H1 (cell line): ENCODE measurements at regions not wholly inside any gene's neighbourhood (a gene's known extent, or its start where the extent isn't known, plus 50 kb on each side); places are given as distances from the start of the nearest gene placed in this dataset.
"Not testable (repeated sequence)": the region's sequence is repeated elsewhere in the genome, so short reads cannot be mapped to it uniquely, and the experiment has no call there.

Experiments used
- CTCF ChIA-PET: fragments of 300-600 bp; sonication (Branson Sonifier 250); formaldehyde crosslinking; loops from one replicate; lab custom pipeline; 2021; ENCODE audit not compliant: partially characterized antibody; lab: Charles Lee
- POLR2A ChIA-PET: fragments of 300-600 bp; sonication (Branson Sonifier 250); formaldehyde crosslinking; loops from one replicate; lab custom pipeline; 2021; ENCODE audit warnings: inconsistent platforms; ENCODE audit not compliant: partially characterized antibody; lab: Charles Lee
- DNase-seq, 2 experiments: peaks; one replicate each; pipeline versions ENCODE4 v3.0.0 to v3.0.0-alpha.2; 2010 to 2022; ENCODE audit warnings: low spot score in 2 of 2, low read depth in 1 of 2, mixed read lengths in 1 of 2
- FAIRE-seq: peaks from 2 replicates; lab custom pipeline; 2011; peaks lifted over from hg19 to GRCh38; lab: Jason Lieb, UNC
- H2AFZ ChIP-seq: 2 replicates; pipeline ENCODE4 v1.8.1; 2012; ENCODE audit warnings: low read length, inconsistent platforms
- H2AK5ac ChIP-seq: 2 replicates; pipeline ENCODE4 v1.6.1; 2013; ENCODE audit warnings: low read depth, low read length
- H2BK120ac ChIP-seq: replicated peaks from 2 replicates; pipeline ENCODE3; 2013; ENCODE audit warnings: low read depth, low read length, inconsistent platforms
- H2BK12ac ChIP-seq: 2 replicates; pipeline ENCODE4 v1.6.1; 2013; ENCODE audit warnings: low read depth, low read length
- H2BK15ac ChIP-seq: 2 replicates; pipeline ENCODE4 v1.6.1; 2013; ENCODE audit warnings: low read length
- H2BK20ac ChIP-seq: 2 replicates; pipeline ENCODE4 v1.6.1; 2013; ENCODE audit warnings: low read length
- H2BK5ac ChIP-seq: 2 replicates; pipeline ENCODE4 v1.6.1; 2013; ENCODE audit warnings: low read depth, low read length
- H3K14ac ChIP-seq: 2 replicates; pipeline ENCODE4 v1.6.1; 2013; ENCODE audit warnings: inconsistent platforms; ENCODE audit not compliant: insufficient read length
- H3K18ac ChIP-seq: 2 replicates; pipeline ENCODE4 v1.6.1; 2013; ENCODE audit warnings: low read length; ENCODE audit errors: extremely low read depth
- H3K23ac ChIP-seq: 2 replicates; pipeline ENCODE4 v1.6.1; 2013; ENCODE audit warnings: inconsistent platforms; ENCODE audit not compliant: insufficient read length
- H3K23me2 ChIP-seq: 2 replicates; pipeline ENCODE4 v1.6.1; 2013; ENCODE audit warnings: low read depth, low read length
- H3K27ac ChIP-seq: 2 replicates; pipeline ENCODE4 v1.6.1; 2011; ENCODE audit warnings: low read depth, low read length, inconsistent platforms
- H3K27me3 ChIP-seq, 4 experiments: replicated peaks in 1 of 4; 1 replicate in 1 of 4; 2 replicates in 3 of 4; pipeline versions ENCODE4 v1.6.1 to v1.8.1; 2011 to 2013; ENCODE audit warnings: low read length in 3 of 4, mild to moderate bottlenecking in 3 of 4, inconsistent platforms in 2 of 4, mixed read lengths in 2 of 4, moderate library complexity in 1 of 4; ENCODE audit not compliant: control insufficient read depth in 3 of 4, insufficient read depth in 3 of 4; ENCODE audit errors: extremely low read depth in 1 of 4
- H3K36me3 ChIP-seq, 4 experiments: 2 replicates each; pipeline versions ENCODE4 v1.6.1 to v1.8.1; 2011 to 2013; ENCODE audit warnings: mild to moderate bottlenecking in 4 of 4, low read length in 3 of 4, moderate library complexity in 2 of 4, control low read depth in 1 of 4, inconsistent platforms in 1 of 4; ENCODE audit not compliant: insufficient read depth in 4 of 4, control insufficient read depth in 2 of 4
- H3K4ac ChIP-seq: replicated peaks from 2 replicates; pipeline ENCODE3; 2013; ENCODE audit warnings: low read length, low read depth, mixed read lengths, inconsistent platforms; ENCODE audit not compliant: insufficient read length
- H3K4me1 ChIP-seq, 4 experiments: replicated peaks in 1 of 4; 1 replicate in 1 of 4; 2 replicates in 3 of 4; pipeline versions ENCODE4 v1.6.1 to v1.8.1; 2011 to 2013; ENCODE audit warnings: low read length in 3 of 4, inconsistent platforms in 2 of 4, mixed read lengths in 1 of 4; ENCODE audit not compliant: insufficient read depth in 4 of 4, control insufficient read depth in 3 of 4
- H3K4me2 ChIP-seq, 2 experiments: 2 replicates each; pipeline versions ENCODE4 v1.6.1 to v1.8.1; 2011 to 2013; ENCODE audit warnings: low read depth in 2 of 2, low read length in 2 of 2, control low read depth in 1 of 2, inconsistent platforms in 1 of 2, mild to moderate bottlenecking in 1 of 2; ENCODE audit not compliant: insufficient read depth in 1 of 2
- H3K4me3 ChIP-seq, 4 experiments: fragments of 200-600, 300-600 bp in 1 of 4; sonication (generic), shearing (Covaris generic), sonication (Bioruptor Twin) in 1 of 4; 2 replicates each; pipeline versions ENCODE4 v1.5.1 to v1.8.1; 2011 to 2016; ENCODE audit warnings: low read length in 4 of 4, low read depth in 3 of 4, control low read depth in 2 of 4, inconsistent platforms in 2 of 4, mild to moderate bottlenecking in 2 of 4, mixed read lengths in 1 of 4, moderate library complexity in 1 of 4; ENCODE audit not compliant: insufficient read depth in 2 of 4; ENCODE audit errors: extremely low read depth in 1 of 4
- H3K56ac ChIP-seq: replicated peaks from 2 replicates; pipeline ENCODE3; 2013; ENCODE audit warnings: low read depth, mild to moderate bottlenecking, mixed read lengths, low read length, inconsistent platforms; ENCODE audit not compliant: insufficient read length
- H3K79me1 ChIP-seq: 2 replicates; pipeline ENCODE4 v1.6.1; 2013; ENCODE audit warnings: low read depth, low read length, control low read depth
- H3K79me2 ChIP-seq, 2 experiments: 2 replicates each; pipeline versions ENCODE4 v1.6.1 to v1.8.1; 2012 to 2013; ENCODE audit warnings: low read length in 2 of 2, mild to moderate bottlenecking in 2 of 2, inconsistent platforms in 1 of 2; ENCODE audit not compliant: insufficient read depth in 2 of 2, control insufficient read depth in 1 of 2
- H3K9ac ChIP-seq, 4 experiments: replicated peaks in 1 of 4; 1 replicate in 1 of 4; 2 replicates in 3 of 4; pipeline versions ENCODE4 v1.6.1 to v1.8.1; 2011 to 2013; ENCODE audit warnings: low read depth in 3 of 4, low read length in 3 of 4, control low read depth in 2 of 4, mild to moderate bottlenecking in 2 of 4, moderate library complexity in 2 of 4, inconsistent platforms in 1 of 4; ENCODE audit errors: extremely low read depth in 1 of 4
- H3K9me3 ChIP-seq, 2 experiments: 2 replicates each; pipeline versions ENCODE4 v1.6.1 to v1.8.1; 2012 to 2013; ENCODE audit warnings: mild to moderate bottlenecking in 2 of 2, moderate library complexity in 2 of 2, control low read depth in 1 of 2, inconsistent platforms in 1 of 2, low read depth in 1 of 2, low read length in 1 of 2, mixed read lengths in 1 of 2; ENCODE audit not compliant: insufficient read depth in 2 of 2
- H4K20me1 ChIP-seq, 2 experiments: replicated peaks in 1 of 2; 2 replicates each; pipeline versions ENCODE3 to v1.8.1; 2011 to 2013; ENCODE audit warnings: inconsistent platforms in 2 of 2, low read length in 2 of 2, mild to moderate bottlenecking in 1 of 2; ENCODE audit not compliant: insufficient read depth in 2 of 2, control insufficient read depth in 1 of 2
- H4K5ac ChIP-seq: 2 replicates; pipeline ENCODE4 v1.6.1; 2013; ENCODE audit warnings: low read length, low read depth, mixed read lengths, inconsistent platforms; ENCODE audit not compliant: insufficient read length
- H4K8ac ChIP-seq: 2 replicates; pipeline ENCODE4 v1.8.0; 2013; ENCODE audit warnings: mild to moderate bottlenecking, moderate library complexity, low read length, inconsistent platforms; ENCODE audit not compliant: insufficient read depth; ENCODE audit errors: extremely low read depth
- H4K91ac ChIP-seq: replicated peaks from 2 replicates; pipeline ENCODE3; 2013; ENCODE audit warnings: low read length, mixed read lengths, inconsistent platforms; ENCODE audit not compliant: insufficient read length
- RAD21 ChIP-seq, 2 experiments: IDR thresholded peaks in 1 of 2; conservative IDR thresholded peaks in 1 of 2; 2 replicates each; pipeline ENCODE4 v1.6.1; 2011; ENCODE audit warnings: low read depth in 2 of 2, low read length in 2 of 2, improper control_type of control experiment in 1 of 2, inconsistent platforms in 1 of 2, mild to moderate bottlenecking in 1 of 2, moderate library complexity in 1 of 2
- WGBS, 2 experiments: shearing (Covaris generic) in 1 of 2; methylation state at CpG; one replicate each; pipeline versions ENCODE4 v1.1.6 to v1.1.7; 2013 to 2015; ENCODE audit warnings: low lambda C conversion rate in 2 of 2, mixed read lengths in 2 of 2, inconsistent platforms in 1 of 2, low coverage in 1 of 2, missing lambda C conversion rate in 1 of 2; ENCODE audit not compliant: insufficient replicate concordance in 2 of 2, insufficient coverage in 1 of 2, insufficient read length in 1 of 2; ENCODE audit errors: extremely low coverage in 1 of 2, missing lambda C conversion rate in 1 of 2; 5-methylcytosine and 5-hydroxymethylcytosine counted together
- TF ChIP-seq, protein P1 (sequence below), 3 experiments: IDR thresholded peaks; 1 replicate in 2 of 3; 2 replicates in 1 of 3; pipeline versions ENCODE4 v1.5.1 to v1.6.1; 2011; ENCODE audit warnings: low read length in 3 of 3, mild to moderate bottlenecking in 3 of 3, inconsistent platforms in 2 of 3, low read depth in 1 of 3, moderate library complexity in 1 of 3; ENCODE audit not compliant: insufficient read depth in 1 of 3; ENCODE audit errors: control extremely low read depth in 1 of 3

GRCh38 chr21:18567770-18568169 lies 164.2 kb upstream of the TMPRSS15 start:
- H3K23me2 ChIP-seq, H3K56ac ChIP-seq, H3K79me2 ChIP-seq, H4K20me1 ChIP-seq, H2BK20ac ChIP-seq, H3K27ac ChIP-seq, FAIRE-seq, H2AK5ac ChIP-seq, H2BK12ac ChIP-seq, H2BK15ac ChIP-seq, H4K91ac ChIP-seq, H3K4me2 ChIP-seq, H2BK5ac ChIP-seq, H3K4me1 ChIP-seq, H3K27me3 ChIP-seq, H3K79me1 ChIP-seq, H2BK120ac ChIP-seq, POLR2A ChIA-PET, H3K14ac ChIP-seq, H3K9ac ChIP-seq, H3K9me3 ChIP-seq, H3K4me3 ChIP-seq, H3K36me3 ChIP-seq, H2AFZ ChIP-seq, H3K23ac ChIP-seq, H4K5ac ChIP-seq: not testable (repeated sequence)
- CTCF ChIA-PET, result interaction anchor here (1.1 to 1.2 kb wide), 2 partner anchors 10 to 36 kb away, joined by 5 to 6 read pairs; no protein-coding TSS in a partner anchor
- 88% methylated on average over 7 of the region's 10 CpGs; no CpG with 5 or more reads in 1 of the 2 experiments for WGBS, 2 experiments
- peak in 1 of 2 experiments; percentile 54 for DNase-seq
- TF ChIP-seq, protein P1, sequence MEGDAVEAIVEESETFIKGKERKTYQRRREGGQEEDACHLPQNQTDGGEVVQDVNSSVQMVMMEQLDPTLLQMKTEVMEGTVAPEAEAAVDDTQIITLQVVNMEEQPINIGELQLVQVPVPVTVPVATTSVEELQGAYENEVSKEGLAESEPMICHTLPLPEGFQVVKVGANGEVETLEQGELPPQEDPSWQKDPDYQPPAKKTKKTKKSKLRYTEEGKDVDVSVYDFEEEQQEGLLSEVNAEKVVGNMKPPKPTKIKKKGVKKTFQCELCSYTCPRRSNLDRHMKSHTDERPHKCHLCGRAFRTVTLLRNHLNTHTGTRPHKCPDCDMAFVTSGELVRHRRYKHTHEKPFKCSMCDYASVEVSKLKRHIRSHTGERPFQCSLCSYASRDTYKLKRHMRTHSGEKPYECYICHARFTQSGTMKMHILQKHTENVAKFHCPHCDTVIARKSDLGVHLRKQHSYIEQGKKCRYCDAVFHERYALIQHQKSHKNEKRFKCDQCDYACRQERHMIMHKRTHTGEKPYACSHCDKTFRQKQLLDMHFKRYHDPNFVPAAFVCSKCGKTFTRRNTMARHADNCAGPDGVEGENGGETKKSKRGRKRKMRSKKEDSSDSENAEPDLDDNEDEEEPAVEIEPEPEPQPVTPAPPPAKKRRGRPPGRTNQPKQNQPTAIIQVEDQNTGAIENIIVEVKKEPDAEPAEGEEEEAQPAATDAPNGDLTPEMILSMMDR (IDR thresholded peaks at IDR 0.05; ENCODE audit: control extremely low read depth in 1 of 3, insufficient read depth in 1 of 3, low read depth in 1 of 3, low read length in 3 of 3), result peak; percentile 40 to 80 (median 45)
- peak; percentile 40 to 51 for TF ChIP-seq RAD21 (IDR thresholded peaks at IDR 0.05 in 1 of 2, conservative IDR thresholded peaks at IDR 0.05 in 1 of 2; ENCODE audit: low read depth in 2 of 2, low read length in 2 of 2)
- TF ChIP-seq, all 59 proteins: peak for 2; not testable (repeated sequence) for 57
- not testable (repeated sequence) for H4K8ac ChIP-seq, H3K18ac ChIP-seq, H3K4ac ChIP-seq
